Neural cell (in vitro differentiated cells): ENCODE measurements at regions not wholly inside any gene's neighbourhood (a gene's known extent, or its start where the extent isn't known, plus 50 kb on each side); places are given as distances from the start of the nearest gene placed in this dataset.

ENCODE experiments used
- H2AFZ ChIP-seq: fragments of 200-600, 300-800 bp; sonication (generic), shearing (Covaris generic); 2 replicates; pipeline ENCODE4 v1.6.0; 2014; ENCODE audit warnings: low read depth, mild to moderate bottlenecking, antibody characterized with exemption, low read length, moderate library complexity
- H3F3A ChIP-seq: fragments of 200-600 bp; shearing (Covaris generic); 2 replicates; pipeline ENCODE4 v1.6.1; 2016; ENCODE audit warnings: mild to moderate bottlenecking, moderate library complexity, mixed read lengths, antibody characterized with exemption, low read length; ENCODE audit not compliant: insufficient read depth, poor library complexity, severe bottlenecking
- H3K27ac ChIP-seq: fragments of 200-600, 300-800 bp; sonication (generic), shearing (Covaris generic); 2 replicates; pipeline ENCODE4 v1.5.1; 2014; ENCODE audit warnings: mild to moderate bottlenecking, low read length, moderate library complexity
- H3K27me3 ChIP-seq: fragments of 300-800, 200-600 bp; sonication (generic), shearing (Covaris generic); 2 replicates; pipeline ENCODE4 v1.6.0; 2014; ENCODE audit warnings: mild to moderate bottlenecking, low read depth, low read length, moderate library complexity; ENCODE audit not compliant: insufficient read depth
- H3K36me3 ChIP-seq: fragments of 300-800, 200-600 bp; sonication (generic), shearing (Covaris generic); 2 replicates; pipeline ENCODE4 v1.5.1; 2014; ENCODE audit warnings: mild to moderate bottlenecking, antibody characterized with exemption, low read length, moderate library complexity; ENCODE audit not compliant: insufficient read depth
- H3K4me2 ChIP-seq: fragments of 300-800, 200-600 bp; sonication (generic), shearing (Covaris generic); 2 replicates; pipeline ENCODE4 v1.6.0; 2014; ENCODE audit warnings: mild to moderate bottlenecking, low read length
- H3K4me3 ChIP-seq: fragments of 300-800, 200-600 bp; sonication (generic), shearing (Covaris generic); 2 replicates; pipeline ENCODE4 v1.5.1; 2014; ENCODE audit warnings: mild to moderate bottlenecking, low read length, moderate library complexity
- H3K79me2 ChIP-seq: fragments of 200-600 bp; shearing (Covaris generic); replicated peaks from 2 replicates; pipeline ENCODE4 v1.6.0; 2014; ENCODE audit warnings: mild to moderate bottlenecking, low read length, moderate library complexity; ENCODE audit not compliant: insufficient read depth
- H3K9ac ChIP-seq: fragments of 300-800, 200-600 bp; sonication (generic), shearing (Covaris generic); 2 replicates; pipeline ENCODE4 v1.6.1; 2016; ENCODE audit warnings: mild to moderate bottlenecking, low read length, mixed read lengths
- H3K9me2 ChIP-seq: fragments of 200-600 bp; shearing (Covaris generic); 2 replicates; pipeline ENCODE4 v1.6.1; 2016; ENCODE audit warnings: mild to moderate bottlenecking, low read length, mixed read lengths; ENCODE audit not compliant: insufficient read depth
- H3K9me3 ChIP-seq: fragments of 200-600, 300-800 bp; sonication (generic), shearing (Covaris generic); 2 replicates; pipeline ENCODE4 v1.6.1; 2016; ENCODE audit warnings: mild to moderate bottlenecking, mixed run types, low read length, moderate library complexity, mixed read lengths
- H4K20me1 ChIP-seq: fragments of 200-600 bp; shearing (Covaris generic); 2 replicates; pipeline ENCODE4 v1.6.1; 2016; ENCODE audit warnings: mild to moderate bottlenecking, mixed run types; ENCODE audit not compliant: insufficient read depth
- EP300 ChIP-seq: fragments of 450-650 bp; conservative IDR thresholded peaks from 2 replicates; pipeline ENCODE4 v1.6.1; 2014; ENCODE audit warnings: antibody characterized with exemption, mild to moderate bottlenecking, moderate library complexity; ENCODE audit not compliant: poor library complexity, severe bottlenecking
- EZH2 ChIP-seq: fragments of 200-600, 300-800 bp; shearing (Covaris generic), sonication (generic); IDR thresholded peaks from 2 replicates; pipeline ENCODE4 v1.6.1; 2014; ENCODE audit warnings: antibody characterized with exemption, low read length, borderline replicate concordance, mild to moderate bottlenecking; ENCODE audit not compliant: insufficient read depth, poor library complexity, severe bottlenecking
- MXI1 ChIP-seq: fragments of 450-650 bp; conservative IDR thresholded peaks from 2 replicates; pipeline ENCODE4 v1.6.1; 2014; ENCODE audit warnings: antibody characterized with exemption, mild to moderate bottlenecking; ENCODE audit not compliant: poor library complexity, severe bottlenecking
- POLR2AphosphoS5 ChIP-seq: IDR thresholded peaks from 2 replicates; pipeline ENCODE4 v1.6.1; 2012
- RAD21 ChIP-seq: fragments of 450-650 bp; conservative IDR thresholded peaks from 2 replicates; pipeline ENCODE4 v1.6.1; 2014; ENCODE audit warnings: antibody characterized with exemption, mild to moderate bottlenecking, moderate library complexity
- SMC3 ChIP-seq: fragments of 450-650 bp; conservative IDR thresholded peaks from 2 replicates; pipeline ENCODE4 v1.6.1; 2014; ENCODE audit warnings: antibody characterized with exemption, mild to moderate bottlenecking, moderate library complexity; ENCODE audit not compliant: poor library complexity
- TAF1 ChIP-seq: IDR thresholded peaks from 2 replicates; pipeline ENCODE4 v1.6.1; 2012; ENCODE audit warnings: low read depth
- TF ChIP-seq, protein P1 (sequence below): IDR thresholded peaks from 2 replicates; pipeline ENCODE4 v1.6.1; 2012; ENCODE audit warnings: borderline replicate concordance
- TF ChIP-seq, protein P2 (sequence below): fragments of 450-650 bp; IDR thresholded peaks from 2 replicates; pipeline ENCODE4 v1.5.1; 2014; ENCODE audit warnings: antibody characterized with exemption, mild to moderate bottlenecking, moderate library complexity; ENCODE audit not compliant: poor library complexity, severe bottlenecking

DNA sequence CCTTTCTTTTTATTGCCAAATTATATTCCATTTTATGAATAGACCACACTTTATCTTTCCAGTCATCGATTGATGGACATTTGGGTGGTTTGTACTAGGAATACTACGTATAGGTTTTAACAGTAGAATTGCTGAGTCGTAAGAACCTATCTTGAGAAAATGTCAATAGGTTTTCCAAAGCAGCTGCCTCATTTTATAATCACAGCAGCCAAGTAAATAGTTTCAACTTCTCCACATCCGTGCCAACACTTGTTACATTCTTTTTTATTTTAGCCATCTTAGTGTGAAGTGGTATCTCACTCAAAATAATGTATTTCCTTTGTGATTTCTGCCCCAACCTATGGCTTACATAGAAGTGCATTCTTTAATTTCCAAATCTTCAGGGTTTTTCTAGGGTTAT is 479.2 kb downstream of the CDH26 start:
- H3K79me2 ChIP-seq: no peaks in the 10 kb centered on the region
- no peak for TF ChIP-seq EZH2
- TF ChIP-seq MXI1: no peak
- no peak for TF ChIP-seq TAF1
- TF ChIP-seq, protein P1, sequence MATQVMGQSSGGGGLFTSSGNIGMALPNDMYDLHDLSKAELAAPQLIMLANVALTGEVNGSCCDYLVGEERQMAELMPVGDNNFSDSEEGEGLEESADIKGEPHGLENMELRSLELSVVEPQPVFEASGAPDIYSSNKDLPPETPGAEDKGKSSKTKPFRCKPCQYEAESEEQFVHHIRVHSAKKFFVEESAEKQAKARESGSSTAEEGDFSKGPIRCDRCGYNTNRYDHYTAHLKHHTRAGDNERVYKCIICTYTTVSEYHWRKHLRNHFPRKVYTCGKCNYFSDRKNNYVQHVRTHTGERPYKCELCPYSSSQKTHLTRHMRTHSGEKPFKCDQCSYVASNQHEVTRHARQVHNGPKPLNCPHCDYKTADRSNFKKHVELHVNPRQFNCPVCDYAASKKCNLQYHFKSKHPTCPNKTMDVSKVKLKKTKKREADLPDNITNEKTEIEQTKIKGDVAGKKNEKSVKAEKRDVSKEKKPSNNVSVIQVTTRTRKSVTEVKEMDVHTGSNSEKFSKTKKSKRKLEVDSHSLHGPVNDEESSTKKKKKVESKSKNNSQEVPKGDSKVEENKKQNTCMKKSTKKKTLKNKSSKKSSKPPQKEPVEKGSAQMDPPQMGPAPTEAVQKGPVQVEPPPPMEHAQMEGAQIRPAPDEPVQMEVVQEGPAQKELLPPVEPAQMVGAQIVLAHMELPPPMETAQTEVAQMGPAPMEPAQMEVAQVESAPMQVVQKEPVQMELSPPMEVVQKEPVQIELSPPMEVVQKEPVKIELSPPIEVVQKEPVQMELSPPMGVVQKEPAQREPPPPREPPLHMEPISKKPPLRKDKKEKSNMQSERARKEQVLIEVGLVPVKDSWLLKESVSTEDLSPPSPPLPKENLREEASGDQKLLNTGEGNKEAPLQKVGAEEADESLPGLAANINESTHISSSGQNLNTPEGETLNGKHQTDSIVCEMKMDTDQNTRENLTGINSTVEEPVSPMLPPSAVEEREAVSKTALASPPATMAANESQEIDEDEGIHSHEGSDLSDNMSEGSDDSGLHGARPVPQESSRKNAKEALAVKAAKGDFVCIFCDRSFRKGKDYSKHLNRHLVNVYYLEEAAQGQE: no peak
- no peak for TF ChIP-seq RAD21
- TF ChIP-seq POLR2AphosphoS5: no peak
- TF ChIP-seq SMC3: no peak
- no peak for TF ChIP-seq EP300
- TF ChIP-seq, protein P2, sequence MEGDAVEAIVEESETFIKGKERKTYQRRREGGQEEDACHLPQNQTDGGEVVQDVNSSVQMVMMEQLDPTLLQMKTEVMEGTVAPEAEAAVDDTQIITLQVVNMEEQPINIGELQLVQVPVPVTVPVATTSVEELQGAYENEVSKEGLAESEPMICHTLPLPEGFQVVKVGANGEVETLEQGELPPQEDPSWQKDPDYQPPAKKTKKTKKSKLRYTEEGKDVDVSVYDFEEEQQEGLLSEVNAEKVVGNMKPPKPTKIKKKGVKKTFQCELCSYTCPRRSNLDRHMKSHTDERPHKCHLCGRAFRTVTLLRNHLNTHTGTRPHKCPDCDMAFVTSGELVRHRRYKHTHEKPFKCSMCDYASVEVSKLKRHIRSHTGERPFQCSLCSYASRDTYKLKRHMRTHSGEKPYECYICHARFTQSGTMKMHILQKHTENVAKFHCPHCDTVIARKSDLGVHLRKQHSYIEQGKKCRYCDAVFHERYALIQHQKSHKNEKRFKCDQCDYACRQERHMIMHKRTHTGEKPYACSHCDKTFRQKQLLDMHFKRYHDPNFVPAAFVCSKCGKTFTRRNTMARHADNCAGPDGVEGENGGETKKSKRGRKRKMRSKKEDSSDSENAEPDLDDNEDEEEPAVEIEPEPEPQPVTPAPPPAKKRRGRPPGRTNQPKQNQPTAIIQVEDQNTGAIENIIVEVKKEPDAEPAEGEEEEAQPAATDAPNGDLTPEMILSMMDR: no peak
- H3K9me2 ChIP-seq: no peaks in the 10 kb centered on the region
- no peaks in the 10 kb centered on the region for H3K27me3 ChIP-seq
- no peak overlapping the region for H3K27ac ChIP-seq
- no peaks in the 10 kb centered on the region for H4K20me1 ChIP-seq
- H3F3A ChIP-seq: no peaks in the 10 kb centered on the region
- no peaks in the 10 kb centered on the region for H3K36me3 ChIP-seq
- H2AFZ ChIP-seq: no peak overlapping the region
- H3K4me2 ChIP-seq: no peak overlapping the region
- H3K4me3 ChIP-seq: no peak overlapping the region
- no peak overlapping the region for H3K9ac ChIP-seq
- H3K9me3 ChIP-seq: peaks cover 7% of the 10 kb centered on the region

DNA sequence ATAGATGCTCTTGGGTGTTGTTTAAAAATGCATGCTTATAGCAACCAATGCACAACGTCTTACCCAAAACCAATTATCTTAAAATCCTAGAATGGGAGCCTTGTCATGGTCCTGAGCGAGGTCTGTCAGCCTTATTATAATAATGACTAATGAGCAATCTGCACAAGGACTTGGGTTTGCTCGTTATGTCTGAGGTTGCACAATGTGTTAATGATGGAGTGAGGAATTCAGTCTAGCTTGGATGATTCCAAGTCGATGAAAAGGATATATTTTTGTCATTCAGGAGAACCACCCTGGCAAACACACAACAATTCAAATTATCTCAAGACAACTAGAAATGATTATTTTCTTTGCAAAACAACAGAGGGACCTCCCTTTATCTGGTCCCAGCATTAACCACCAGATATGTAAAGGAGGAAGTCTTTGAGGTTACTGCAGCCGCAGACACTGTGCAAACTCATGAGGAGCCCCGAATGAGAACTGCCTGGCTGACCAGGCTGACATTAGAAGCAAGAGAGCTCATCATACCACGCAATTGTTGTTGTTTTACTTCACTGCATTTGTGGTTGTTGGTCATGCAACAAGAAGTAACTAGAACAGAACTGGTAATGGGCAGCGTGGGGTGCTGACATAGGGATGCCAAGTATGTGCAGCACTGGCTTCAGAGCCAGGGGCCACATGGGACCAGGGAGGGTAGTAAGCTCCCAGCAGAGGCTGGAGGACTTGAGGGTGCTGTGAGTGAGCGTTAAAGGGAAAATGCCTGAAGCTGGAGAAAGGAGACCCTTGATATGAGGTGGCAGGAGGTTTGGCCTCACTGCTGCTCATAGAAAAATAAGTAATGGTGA is 488.3 kb downstream of the CDH26 start:
- TF ChIP-seq RAD21 (no peak), EP300 (no peak), SMC3 (no peak), MXI1 (no peak), POLR2AphosphoS5 (no peak), TAF1 (no peak), EZH2 (no peak)
- TF ChIP-seq, protein P2: no peak
- TF ChIP-seq, protein P1: no peak
- H3F3A ChIP-seq: no peaks in the 10 kb centered on the region
- H3K79me2 ChIP-seq: no peaks in the 10 kb centered on the region
- H3K4me3 ChIP-seq: no peak overlapping the region
- no peaks in the 10 kb centered on the region for H3K27me3 ChIP-seq
- H2AFZ ChIP-seq: no peak overlapping the region
- no peaks in the 10 kb centered on the region for H3K36me3 ChIP-seq
- H3K9me2 ChIP-seq: no peaks in the 10 kb centered on the region
- H3K9me3 ChIP-seq: peaks cover 3% of the 10 kb centered on the region
- H4K20me1 ChIP-seq: no peaks in the 10 kb centered on the region
- no peak overlapping the region for H3K27ac ChIP-seq
- H3K9ac ChIP-seq: no peak overlapping the region
- H3K4me2 ChIP-seq: no peak overlapping the region
